NT2/D1 (cell line): ENCODE measurements at regions not wholly inside any gene's neighbourhood (a gene's known extent, or its start where the extent isn't known, plus 50 kb on each side); places are given as distances from the start of the nearest gene placed in this dataset.
"Not testable (repeated sequence)": the region's sequence is repeated elsewhere in the genome, so short reads cannot be mapped to it uniquely, and the experiment has no call there.

Experiments
- SUZ12 ChIP-seq: IDR thresholded peaks from 2 replicates; pipeline ENCODE4 v1.6.1; 2011; ENCODE audit not compliant: insufficient read length, insufficient read depth; ENCODE audit errors: extremely low read depth
- YY1 ChIP-seq: IDR thresholded peaks from 2 replicates; pipeline ENCODE4 v1.6.1; 2011; ENCODE audit not compliant: insufficient read length, insufficient read depth
- ZNF274 ChIP-seq: IDR thresholded peaks from 2 replicates; pipeline ENCODE4 v1.6.1; 2011; ENCODE audit warnings: mild to moderate bottlenecking, low read depth, low read length

- not testable (repeated sequence) for TF ChIP-seq ZNF274, YY1, SUZ12
These were observed 236.2 kb upstream of the FAT3 start for GRCh38 chr11:91988443-91988842.
